GM23338 (cell line): ENCODE measurements at regions not wholly inside any gene's neighbourhood (a gene's known extent, or its start where the extent isn't known, plus 50 kb on each side); places are given as distances from the start of the nearest gene placed in this dataset.

ENCODE experiments used
- CTCF ChIP-seq, 2 experiments: fragments of 200-600 bp in 1 of 2; sonication (generic) in 1 of 2; conservative IDR thresholded peaks; 2 replicates each; pipeline versions ENCODE4 v1.5.1 to v1.6.1; 2016 to 2017; ENCODE audit warnings: antibody characterized with exemption in 2 of 2, low read depth in 2 of 2, mild to moderate bottlenecking in 2 of 2, moderate library complexity in 1 of 2
- EZH2 ChIP-seq: fragments of 200-600 bp; sonication (generic); IDR thresholded peaks from one replicate; pipeline ENCODE4 v1.8.0; 2017; ENCODE audit warnings: antibody characterized with exemption, mild to moderate bottlenecking, low read depth; ENCODE audit not compliant: unreplicated experiment
- POLR2AphosphoS5 ChIP-seq: IDR thresholded peaks from 2 replicates; pipeline ENCODE4 v1.6.1; 2016; ENCODE audit warnings: antibody characterized with exemption, low read depth
- ZNF462 ChIP-seq: fragments of 250-450 bp; sonication (Bioruptor Pico); IDR thresholded peaks from 2 replicates; pipeline ENCODE4 v1.5.0; 2020; ENCODE audit warnings: mild to moderate bottlenecking, moderate library complexity

GRCh38 chr18:78652001-78652545 is 327.5 kb upstream of the SALL3 start:
- TF ChIP-seq CTCF (conservative IDR thresholded peaks at IDR 0.05; ENCODE audit: low read depth in 2 of 2) (no peak), ZNF462 (CRISPR knock-in tag) (no peak), EZH2 (no peak), POLR2AphosphoS5 (no peak)
